PC-9 (cell line): ENCODE measurements at regions not wholly inside any gene's neighbourhood (a gene's known extent, or its start where the extent isn't known, plus 50 kb on each side); places are given as distances from the start of the nearest gene placed in this dataset.

Source experiments
- EZH2 ChIP-seq: fragments of 200-600 bp; sonication (generic); IDR thresholded peaks from 2 replicates; pipeline ENCODE4 v1.8.0; 2017; ENCODE audit warnings: antibody characterized with exemption, low read depth
- TF ChIP-seq, protein P1 (sequence below): fragments of 200-600 bp; sonication (generic); conservative IDR thresholded peaks from 2 replicates; pipeline ENCODE4 v1.6.1; 2017; ENCODE audit warnings: mixed run types, antibody characterized with exemption, mild to moderate bottlenecking, moderate library complexity

DNA sequence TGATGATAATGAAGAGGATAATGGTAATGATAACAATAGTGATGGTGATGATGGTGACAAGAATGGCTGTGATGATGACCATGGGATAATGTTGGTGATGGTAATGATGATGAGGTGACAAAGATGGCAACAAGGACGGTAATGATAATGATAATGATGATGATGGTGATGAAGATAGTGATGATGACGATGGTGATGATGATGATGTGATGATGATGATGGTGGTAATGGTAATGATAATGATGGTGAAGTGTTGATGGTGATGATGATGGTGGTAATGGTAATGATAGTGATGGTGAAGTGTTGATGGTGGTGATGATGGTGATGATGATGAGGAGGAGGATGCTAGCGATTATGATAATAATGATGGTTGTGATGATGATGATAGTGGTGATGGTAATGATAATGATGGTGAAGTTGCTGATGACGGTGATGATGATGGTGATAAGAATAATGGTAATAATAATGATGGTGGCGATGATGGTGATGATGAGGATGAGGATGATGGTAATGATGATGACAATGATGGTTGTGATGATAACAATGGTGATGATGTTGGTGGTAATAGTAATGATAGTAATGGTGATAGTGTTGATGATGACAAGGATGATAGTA lies 54.7 kb upstream of the OPCML start:
- TF ChIP-seq EZH2, result no peak
- TF ChIP-seq, protein P1, sequence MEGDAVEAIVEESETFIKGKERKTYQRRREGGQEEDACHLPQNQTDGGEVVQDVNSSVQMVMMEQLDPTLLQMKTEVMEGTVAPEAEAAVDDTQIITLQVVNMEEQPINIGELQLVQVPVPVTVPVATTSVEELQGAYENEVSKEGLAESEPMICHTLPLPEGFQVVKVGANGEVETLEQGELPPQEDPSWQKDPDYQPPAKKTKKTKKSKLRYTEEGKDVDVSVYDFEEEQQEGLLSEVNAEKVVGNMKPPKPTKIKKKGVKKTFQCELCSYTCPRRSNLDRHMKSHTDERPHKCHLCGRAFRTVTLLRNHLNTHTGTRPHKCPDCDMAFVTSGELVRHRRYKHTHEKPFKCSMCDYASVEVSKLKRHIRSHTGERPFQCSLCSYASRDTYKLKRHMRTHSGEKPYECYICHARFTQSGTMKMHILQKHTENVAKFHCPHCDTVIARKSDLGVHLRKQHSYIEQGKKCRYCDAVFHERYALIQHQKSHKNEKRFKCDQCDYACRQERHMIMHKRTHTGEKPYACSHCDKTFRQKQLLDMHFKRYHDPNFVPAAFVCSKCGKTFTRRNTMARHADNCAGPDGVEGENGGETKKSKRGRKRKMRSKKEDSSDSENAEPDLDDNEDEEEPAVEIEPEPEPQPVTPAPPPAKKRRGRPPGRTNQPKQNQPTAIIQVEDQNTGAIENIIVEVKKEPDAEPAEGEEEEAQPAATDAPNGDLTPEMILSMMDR, result no peak
